Testis (tissue), 2 donors: ENCODE measurements at regions not wholly inside any gene's neighbourhood (a gene's known extent, or its start where the extent isn't known, plus 50 kb on each side); places are given as distances from the start of the nearest gene placed in this dataset.

Source experiments
- DNase-seq: peaks from one replicate; pipeline ENCODE4 v3.0.0-alpha.2; 2019
- H3K27ac ChIP-seq, 2 donors: fragments of 200-600 bp; sonication (generic); one replicate each; pipeline ENCODE4 v1.5.1; 2019
- H3K27me3 ChIP-seq: fragments of 200-600 bp; sonication (generic); one replicate; pipeline ENCODE4 v1.5.1; 2019
- H3K36me3 ChIP-seq: fragments of 200-600 bp; sonication (generic); one replicate; pipeline ENCODE4 v1.5.1; 2017; ENCODE audit warnings: low read depth; ENCODE audit errors: missing control alignments
- H3K4me1 ChIP-seq: fragments of 200-600 bp; sonication (generic); one replicate; pipeline ENCODE4 v1.5.1; 2019
- H3K4me3 ChIP-seq, 2 donors: fragments of 200-600 bp; sonication (generic); one replicate each; pipeline ENCODE4 v1.5.1; 2017 to 2019
- H3K9me3 ChIP-seq: fragments of 200-600 bp; sonication (generic); one replicate; pipeline ENCODE4 v1.5.1; 2017
- POLR2A ChIP-seq: fragments of 450-650 bp; IDR thresholded peaks from one replicate; pipeline ENCODE4 v1.6.1; 2017; ENCODE audit warnings: antibody characterized with exemption, mild to moderate bottlenecking, moderate library complexity
- WGBS, 2 donors: methylation state at CpG; one replicate each; pipeline ENCODE4 v1.1.5; 2018; 5-methylcytosine and 5-hydroxymethylcytosine counted together
- intact Hi-C: fragments of 100-400 bp; cut with DNase I; formaldehyde crosslinking; loops from one replicate; pipeline ENCODE4 v1.15.1; 2023; ENCODE audit warnings: low total_unique reads
- TF ChIP-seq, protein P1 (sequence below), 3 experiments: fragments of 450-650 bp in 2 of 3; fragments of 200-600 bp in 1 of 3; sonication (generic) in 1 of 3; IDR thresholded peaks; one replicate each; pipeline ENCODE4 v1.5.1; 2016 to 2019; ENCODE audit warnings: antibody characterized with exemption in 3 of 3, mild to moderate bottlenecking in 2 of 3, moderate library complexity in 1 of 3

DNA sequence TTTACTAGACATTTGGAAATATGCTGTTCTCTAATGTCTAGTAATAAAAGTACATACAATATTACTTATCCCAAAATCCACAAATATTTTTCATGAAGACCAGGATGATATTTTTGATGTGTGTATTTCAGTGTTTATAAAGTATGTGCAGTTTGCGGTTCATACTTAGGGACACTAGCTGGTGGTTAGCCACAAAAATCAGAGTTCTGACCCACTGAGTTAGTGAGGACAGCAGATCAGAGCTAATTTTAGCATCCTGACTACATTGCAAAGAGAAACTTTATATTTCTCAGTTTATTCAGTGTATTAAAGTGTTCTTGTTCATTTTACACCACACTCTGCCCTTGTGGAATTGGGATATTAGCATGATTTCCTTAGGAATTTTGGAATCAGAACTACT, 655.3 kb downstream of the HTR1A start:
- no peaks in the 10 kb centered on the region for H3K4me1 ChIP-seq
- no peak for TF ChIP-seq POLR2A
- TF ChIP-seq, protein P1, sequence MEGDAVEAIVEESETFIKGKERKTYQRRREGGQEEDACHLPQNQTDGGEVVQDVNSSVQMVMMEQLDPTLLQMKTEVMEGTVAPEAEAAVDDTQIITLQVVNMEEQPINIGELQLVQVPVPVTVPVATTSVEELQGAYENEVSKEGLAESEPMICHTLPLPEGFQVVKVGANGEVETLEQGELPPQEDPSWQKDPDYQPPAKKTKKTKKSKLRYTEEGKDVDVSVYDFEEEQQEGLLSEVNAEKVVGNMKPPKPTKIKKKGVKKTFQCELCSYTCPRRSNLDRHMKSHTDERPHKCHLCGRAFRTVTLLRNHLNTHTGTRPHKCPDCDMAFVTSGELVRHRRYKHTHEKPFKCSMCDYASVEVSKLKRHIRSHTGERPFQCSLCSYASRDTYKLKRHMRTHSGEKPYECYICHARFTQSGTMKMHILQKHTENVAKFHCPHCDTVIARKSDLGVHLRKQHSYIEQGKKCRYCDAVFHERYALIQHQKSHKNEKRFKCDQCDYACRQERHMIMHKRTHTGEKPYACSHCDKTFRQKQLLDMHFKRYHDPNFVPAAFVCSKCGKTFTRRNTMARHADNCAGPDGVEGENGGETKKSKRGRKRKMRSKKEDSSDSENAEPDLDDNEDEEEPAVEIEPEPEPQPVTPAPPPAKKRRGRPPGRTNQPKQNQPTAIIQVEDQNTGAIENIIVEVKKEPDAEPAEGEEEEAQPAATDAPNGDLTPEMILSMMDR (IDR thresholded peaks at IDR 0.05): no peak
- no peaks in the 10 kb centered on the region for H3K36me3 ChIP-seq
- no peak for DNase-seq
- intact Hi-C loops: no loop called here
- H3K9me3 ChIP-seq: no peaks in the 10 kb centered on the region
- no peak overlapping the region for H3K27ac ChIP-seq
- 82 to 100% methylated on average over 1 of the region's 1 CpG for WGBS, 2 donors
- H3K4me3 ChIP-seq: no peak overlapping the region
- H3K27me3 ChIP-seq: no peaks in the 10 kb centered on the region

DNA sequence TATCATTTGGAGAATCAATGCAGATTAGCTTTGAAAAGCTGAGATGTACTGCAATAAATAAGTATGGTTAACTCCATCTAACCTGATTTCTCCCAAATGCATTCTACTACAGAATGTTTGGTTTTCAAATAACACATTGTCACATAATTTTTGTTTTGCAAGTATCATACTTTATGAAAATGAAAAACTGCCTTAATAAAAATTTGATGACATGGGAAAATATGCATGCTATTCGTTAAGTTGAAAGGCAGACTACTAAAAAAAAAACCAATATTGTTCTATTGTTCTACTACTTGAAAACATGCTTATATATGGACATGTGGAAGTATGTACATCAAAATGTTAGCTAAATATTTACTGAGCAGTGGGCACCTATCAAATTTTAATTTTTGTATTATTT, 668.9 kb downstream of the HTR1A start:
- no peaks in the 10 kb centered on the region for H3K36me3 ChIP-seq
- no peak overlapping the region for H3K4me3 ChIP-seq
- no peak overlapping the region for H3K27ac ChIP-seq
- 76 to 87% methylated on average over 1 of the region's 1 CpG for WGBS, 2 donors
- TF ChIP-seq, protein P1 (IDR thresholded peaks at IDR 0.05): no peak
- no peak for TF ChIP-seq POLR2A
- intact Hi-C loops: no loop called here
- no peaks in the 10 kb centered on the region for H3K9me3 ChIP-seq
- H3K27me3 ChIP-seq: no peaks in the 10 kb centered on the region
- H3K4me1 ChIP-seq: no peaks in the 10 kb centered on the region
- DNase-seq: no peak

DNA sequence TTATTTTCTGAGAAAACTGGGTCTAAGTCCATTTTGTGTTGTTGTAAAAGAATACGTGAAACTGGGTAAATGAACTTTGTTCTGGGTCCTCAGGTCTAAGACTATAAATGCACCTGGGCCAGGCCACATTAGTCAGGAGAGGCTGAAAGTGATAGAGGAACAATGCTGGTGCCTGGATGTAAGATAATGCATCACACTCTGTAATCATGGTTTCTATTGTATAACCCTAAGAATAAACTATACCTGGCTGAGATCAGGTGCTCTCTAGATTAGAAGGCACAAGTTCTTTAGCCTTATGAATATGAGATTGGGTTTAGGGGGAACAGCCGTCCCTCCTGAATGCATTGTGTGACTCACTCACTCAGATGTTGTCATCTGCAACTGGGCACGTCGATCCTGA, 675.5 kb downstream of the HTR1A start:
- no peaks in the 10 kb centered on the region for H3K36me3 ChIP-seq
- H3K4me3 ChIP-seq: no peak overlapping the region
- intact Hi-C loops: no loop called here
- TF ChIP-seq POLR2A: no peak
- TF ChIP-seq, protein P1 (IDR thresholded peaks at IDR 0.05): no peak
- H3K4me1 ChIP-seq: no peaks in the 10 kb centered on the region
- H3K9me3 ChIP-seq: no peaks in the 10 kb centered on the region
- DNase-seq: no peak
- H3K27me3 ChIP-seq: no peaks in the 10 kb centered on the region
- 87 to 90% methylated on average over 4 of the region's 4 CpGs for WGBS, 2 donors
- no peak overlapping the region for H3K27ac ChIP-seq

DNA sequence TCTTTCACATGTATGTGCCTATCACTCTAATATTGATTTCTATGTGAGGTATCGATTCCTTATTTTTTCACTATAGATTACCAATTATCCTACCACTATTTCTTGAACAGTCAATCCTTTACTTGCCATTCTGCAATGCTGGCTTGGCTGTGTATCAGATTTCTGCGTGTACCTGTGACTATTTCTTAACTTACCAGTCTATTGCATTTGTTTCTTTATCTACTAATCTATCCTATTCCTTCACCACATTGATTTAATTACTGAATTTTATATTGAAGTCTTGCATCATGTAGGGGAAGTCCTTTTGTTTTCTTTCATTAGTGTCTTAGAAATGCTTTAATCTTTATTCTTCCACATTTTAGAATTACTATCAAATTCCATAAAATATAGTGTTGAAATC, 684.8 kb downstream of the LRRC70 start:
- no peak for DNase-seq
- no peaks in the 10 kb centered on the region for H3K9me3 ChIP-seq
- no peak for TF ChIP-seq POLR2A
- TF ChIP-seq, protein P1 (IDR thresholded peaks at IDR 0.05): no peak
- 93 to 94% methylated on average over 2 of the region's 2 CpGs for WGBS, 2 donors
- H3K4me3 ChIP-seq: no peak overlapping the region
- no peaks in the 10 kb centered on the region for H3K4me1 ChIP-seq
- intact Hi-C loops: no loop called here
- no peaks in the 10 kb centered on the region for H3K36me3 ChIP-seq
- H3K27ac ChIP-seq: no peak overlapping the region
- no peaks in the 10 kb centered on the region for H3K27me3 ChIP-seq

DNA sequence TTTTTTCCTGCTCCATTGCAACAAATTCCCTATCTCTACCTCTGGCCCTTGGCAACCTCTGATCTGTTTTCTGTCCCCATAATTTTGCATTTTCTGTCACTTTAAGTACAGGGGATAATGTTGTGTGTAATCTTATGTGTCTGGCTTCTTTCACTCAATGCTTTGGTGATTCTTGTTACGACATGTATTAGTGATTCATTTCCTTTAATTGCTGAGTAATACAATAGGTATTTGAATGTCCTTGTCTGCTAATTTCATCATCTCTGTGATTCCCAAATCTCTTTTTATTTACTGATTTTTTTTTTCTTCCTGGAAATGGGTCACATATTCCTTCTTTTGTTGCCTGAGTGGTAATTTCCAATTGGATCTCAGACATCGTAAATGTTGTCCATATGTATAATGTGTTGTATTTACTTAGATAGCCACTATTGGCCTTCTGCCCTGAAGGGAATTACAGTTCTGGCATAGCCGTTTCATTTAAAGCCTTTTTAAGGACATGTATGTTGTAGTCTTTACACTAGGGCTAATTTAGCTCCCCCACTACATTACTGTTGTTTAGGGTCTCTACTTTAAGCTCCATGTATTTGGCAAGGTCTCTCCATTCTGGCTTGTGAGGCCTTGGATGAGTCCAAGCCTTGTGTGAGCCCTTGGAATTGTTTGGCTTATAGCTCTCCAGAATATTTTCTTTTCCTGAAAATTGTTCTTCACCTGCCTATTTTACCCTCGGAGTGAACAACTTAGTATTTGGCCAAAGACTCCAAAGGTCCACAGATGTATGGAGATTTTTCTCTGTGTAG, 683.8 kb downstream of the LRRC70 start:
- 65 to 70% methylated on average over 4 of the region's 4 CpGs for WGBS, 2 donors

More for the DNA sequence above, 683.8 kb downstream of the LRRC70 start:
- H3K27ac ChIP-seq: no peak overlapping the region
- no peaks in the 10 kb centered on the region for H3K27me3 ChIP-seq
- DNase-seq: no peak
- H3K36me3 ChIP-seq: no peaks in the 10 kb centered on the region
- intact Hi-C loops: no loop called here
- no peak for TF ChIP-seq POLR2A
- TF ChIP-seq, protein P1 (IDR thresholded peaks at IDR 0.05): no peak
- H3K9me3 ChIP-seq: no peaks in the 10 kb centered on the region
- H3K4me1 ChIP-seq: no peaks in the 10 kb centered on the region
- no peak overlapping the region for H3K4me3 ChIP-seq
